GM21786 (cell line): ENCODE measurements at regions not wholly inside any gene's neighbourhood (a gene's known extent, or its start where the extent isn't known, plus 50 kb on each side); places are given as distances from the start of the nearest gene placed in this dataset.
"Not testable (repeated sequence)": the region's sequence is repeated elsewhere in the genome, so short reads cannot be mapped to it uniquely, and the experiment has no call there.

Experiments used
- ATAC-seq: cut with Tn5 transposase; IDR thresholded peaks from one replicate; pipeline ENCODE4 v1.9.1; 2021; ENCODE audit not compliant: unreplicated experiment

DNA sequence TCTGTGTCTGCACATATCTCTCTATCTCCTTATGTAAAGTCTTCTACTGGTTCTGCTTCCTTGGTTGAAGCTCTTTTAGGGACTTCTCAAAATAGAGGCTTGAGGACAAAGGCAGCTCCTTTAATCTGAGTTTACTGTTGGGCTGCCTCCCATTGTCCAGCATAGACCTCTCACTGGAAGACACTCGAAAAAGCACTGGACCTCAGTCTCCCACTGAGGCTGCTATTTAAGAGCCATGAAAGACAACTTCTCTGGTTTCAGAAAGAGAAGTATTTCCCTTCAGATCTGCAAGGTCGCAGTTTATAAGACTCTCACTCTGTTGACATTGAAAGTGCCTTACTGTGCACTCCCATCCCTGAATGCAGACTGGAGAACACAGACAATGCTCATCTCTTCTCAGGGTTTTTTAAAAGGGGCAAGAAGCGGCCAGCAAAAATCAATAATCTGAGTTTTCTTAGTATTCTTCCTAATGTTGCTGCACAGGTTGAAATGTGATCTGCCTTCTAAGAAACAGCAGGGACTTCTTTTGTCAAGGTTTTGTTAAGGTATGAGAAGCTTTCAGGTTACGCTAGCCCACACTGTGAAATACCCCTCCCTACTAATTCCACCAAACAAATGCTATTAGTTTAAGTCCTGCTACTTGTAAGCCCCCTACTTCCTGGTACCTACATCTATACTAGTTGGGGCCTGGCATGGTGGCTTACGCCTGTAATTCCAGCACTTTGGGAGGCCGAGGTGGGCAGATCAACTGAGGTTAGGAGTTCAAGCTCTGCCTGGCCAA is 450.0 kb upstream of the SLC10A2 start:
- ATAC-seq: no peak

DNA sequence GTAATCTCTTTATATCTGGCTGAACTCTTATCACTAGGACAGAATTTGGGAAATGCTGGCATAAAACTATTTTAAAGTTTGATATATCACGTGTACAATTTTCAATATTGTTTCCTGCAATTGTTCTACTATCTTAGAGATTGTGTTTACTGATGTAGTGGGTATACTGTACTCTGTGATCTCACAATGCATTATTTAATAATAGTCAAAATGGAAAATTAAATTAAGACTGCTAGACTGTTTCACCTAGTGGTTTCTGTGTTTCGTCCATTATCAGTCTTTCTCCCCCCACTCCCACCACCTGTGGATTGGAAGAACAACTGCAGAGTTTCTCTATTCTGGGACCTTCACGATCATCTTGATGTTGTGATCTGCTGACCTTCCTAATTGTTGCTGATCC is 449.2 kb upstream of the SLC10A2 start:
- no peak for ATAC-seq

DNA sequence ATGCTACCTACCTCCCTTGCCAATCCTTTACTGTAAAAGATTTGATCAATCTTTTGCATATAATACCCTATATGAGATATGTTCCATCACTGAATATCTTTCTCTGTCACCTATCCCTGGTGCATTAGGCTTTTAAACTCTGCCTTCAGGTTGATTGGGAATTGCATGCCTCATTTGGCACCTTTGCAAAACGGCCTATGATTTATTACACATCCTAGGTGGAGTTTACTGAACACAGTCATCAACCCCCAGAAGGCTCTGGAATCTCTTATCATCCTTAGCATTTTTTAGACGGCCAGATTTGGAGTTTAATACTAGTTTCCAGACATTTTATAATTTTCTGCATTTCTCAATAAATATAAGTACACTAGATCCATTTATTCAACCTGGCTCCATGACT is 448.4 kb upstream of the SLC10A2 start:
- ATAC-seq: no peak

DNA sequence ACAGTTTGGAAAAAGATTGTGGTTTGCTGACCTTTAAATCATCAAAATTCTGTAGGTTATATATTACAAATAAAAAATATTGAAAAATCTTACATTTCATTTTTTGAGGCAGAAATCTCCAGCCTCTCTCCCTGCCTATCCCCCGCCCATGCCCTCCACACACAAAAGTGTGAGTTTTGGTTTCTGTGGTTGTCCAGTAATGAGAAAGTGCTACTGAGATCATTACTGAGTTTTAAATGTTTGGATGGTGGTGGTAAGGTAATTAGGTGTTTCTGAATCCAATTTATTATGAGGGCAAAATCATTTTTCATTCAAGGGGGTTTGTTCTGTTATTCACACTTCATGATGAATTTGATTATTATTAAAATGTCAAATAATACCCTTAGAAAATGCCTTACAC is 448.0 kb upstream of the SLC10A2 start:
- ATAC-seq: no peak

DNA sequence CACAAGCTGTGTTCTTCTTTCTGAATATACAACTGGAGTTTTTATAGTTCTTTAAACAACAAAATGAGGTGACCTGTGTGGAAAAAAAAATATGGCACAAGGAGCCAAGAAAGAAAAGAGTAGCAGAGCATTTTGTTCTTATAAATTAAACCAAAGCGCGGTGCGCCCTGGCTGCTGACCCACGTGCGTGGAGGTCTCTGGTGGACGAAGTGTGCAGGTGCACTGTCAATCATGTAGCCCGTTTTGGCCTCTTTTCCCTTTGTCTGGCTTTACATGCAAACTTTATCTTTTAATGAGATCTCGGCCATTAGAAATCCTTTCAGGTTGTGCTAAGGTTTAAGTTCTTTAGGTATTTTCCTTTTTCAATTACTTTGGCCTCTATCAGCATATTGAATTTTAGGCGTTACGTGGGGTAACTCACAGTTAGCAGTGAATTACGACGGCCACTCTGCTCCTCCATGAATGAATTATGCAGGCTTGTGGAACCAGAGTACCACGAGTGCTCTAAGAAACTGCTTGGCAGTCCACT is 443.9 kb upstream of the SLC10A2 start:
- no peak for ATAC-seq

DNA sequence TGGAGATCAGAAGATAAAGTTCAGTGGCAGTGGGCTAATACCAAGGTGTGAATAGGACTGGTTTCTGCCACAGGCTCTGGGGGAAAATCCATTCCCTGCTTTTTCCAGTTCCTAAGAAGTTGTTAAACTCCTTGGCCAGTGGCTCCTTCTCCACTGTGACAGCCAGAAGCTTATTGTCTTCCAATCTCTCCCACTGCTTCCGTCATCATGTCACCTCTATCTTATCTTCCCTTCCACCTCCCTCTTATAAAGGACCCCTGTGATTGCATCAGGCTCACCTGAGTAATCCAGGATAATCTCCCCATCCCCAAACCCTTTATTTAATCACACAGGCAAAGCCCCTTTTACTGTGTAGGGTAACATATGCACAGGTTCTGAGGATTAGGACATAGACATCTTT is 431.2 kb upstream of the SLC10A2 start:
- ATAC-seq: no peak

DNA sequence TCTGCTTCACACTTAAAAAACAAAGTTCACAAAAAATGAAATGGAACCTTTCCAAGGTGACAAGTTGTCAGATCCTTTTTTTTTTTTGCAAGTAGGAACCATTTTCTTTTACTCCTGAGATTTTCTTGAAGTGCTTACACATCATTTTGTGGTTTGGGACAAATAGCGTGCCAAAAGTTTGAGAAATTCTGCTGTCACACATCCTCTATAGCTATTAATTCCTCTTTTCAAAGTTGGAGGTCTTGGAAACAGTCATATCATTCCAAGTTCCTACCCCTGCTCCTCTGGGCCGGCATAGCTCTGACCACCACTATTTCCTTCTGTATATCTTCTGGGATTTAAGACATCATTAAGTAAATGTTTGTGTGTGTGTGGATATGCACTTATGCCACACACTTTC is 421.6 kb upstream of the SLC10A2 start:
- no peak for ATAC-seq

DNA sequence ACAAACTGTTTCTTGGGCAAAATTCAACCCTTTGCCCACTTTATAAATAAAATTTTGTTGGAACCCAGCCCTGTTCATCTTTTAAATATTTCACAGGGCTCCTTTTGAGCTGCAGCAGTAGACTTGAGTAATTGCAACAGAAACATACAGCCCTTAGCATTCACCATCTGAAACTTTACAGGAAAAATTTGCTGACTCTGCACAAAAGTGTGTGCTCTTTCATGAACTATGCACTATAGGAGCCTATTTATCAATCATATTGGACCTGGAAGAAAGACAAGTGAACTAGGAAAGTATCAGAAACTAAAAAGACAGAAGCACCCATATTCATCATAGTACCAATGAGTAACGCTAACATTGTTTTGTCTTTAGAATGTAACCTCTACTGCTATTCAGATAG is 406.9 kb upstream of the SLC10A2 start:
- ATAC-seq: no peak

DNA sequence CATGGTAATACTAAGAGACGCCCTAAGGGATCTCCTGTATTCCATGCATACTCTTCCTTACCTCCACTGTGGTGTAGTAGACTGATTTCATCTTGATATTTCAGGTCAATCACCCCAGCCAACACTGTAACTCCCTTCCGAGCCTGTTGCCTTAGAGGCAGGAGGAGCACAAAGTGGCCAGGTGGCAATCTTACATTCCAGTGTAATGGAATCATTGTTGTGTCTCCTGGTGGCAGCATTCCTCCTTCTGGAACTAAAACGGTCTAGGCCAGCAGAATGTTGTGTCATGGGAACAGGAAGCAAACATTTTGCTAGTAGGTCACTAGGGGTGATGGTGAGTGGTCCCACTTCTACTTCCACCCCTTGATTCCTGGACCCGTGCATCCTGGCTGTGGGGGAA is 405.7 kb upstream of the SLC10A2 start:
- ATAC-seq: no peak

DNA sequence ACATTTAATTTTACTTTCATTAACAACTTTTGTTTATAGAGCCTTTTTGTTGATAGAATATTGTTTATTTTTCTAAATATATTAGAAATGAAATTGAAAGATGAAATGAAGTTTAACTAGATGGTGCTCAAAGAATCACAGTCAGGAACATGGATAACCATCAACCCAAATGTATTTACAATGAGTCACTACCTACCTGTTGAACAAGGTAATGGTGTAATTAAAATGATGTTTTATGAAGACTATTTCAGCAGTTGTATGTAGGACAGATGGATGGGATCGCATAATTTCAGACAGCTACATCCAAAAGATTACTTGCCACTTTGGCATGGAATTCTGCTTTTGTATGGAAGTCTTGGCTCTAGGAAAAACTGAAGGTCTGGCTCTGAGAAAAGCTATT is 403.6 kb upstream of the SLC10A2 start:
- ATAC-seq: no peak

DNA sequence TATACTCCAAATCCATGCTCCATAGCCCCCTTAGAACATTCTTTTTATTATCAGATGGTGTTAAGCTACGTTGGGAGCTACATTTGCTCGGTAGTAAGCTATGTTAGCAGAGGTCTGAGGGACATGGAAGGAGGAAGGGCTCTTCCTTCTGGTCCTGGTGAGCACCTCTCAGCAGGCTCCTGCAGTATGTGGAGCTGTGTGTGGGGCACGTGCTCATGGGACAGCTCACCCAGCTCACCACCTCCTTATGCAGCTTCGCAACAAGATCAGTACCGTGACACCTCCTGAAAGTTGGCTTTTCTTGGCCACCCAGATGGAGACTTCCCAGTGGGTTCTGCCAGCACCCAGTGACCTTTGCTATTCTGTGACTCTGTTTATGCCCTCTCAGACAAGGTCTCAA is 400.5 kb upstream of the SLC10A2 start:
- ATAC-seq: no peak

DNA sequence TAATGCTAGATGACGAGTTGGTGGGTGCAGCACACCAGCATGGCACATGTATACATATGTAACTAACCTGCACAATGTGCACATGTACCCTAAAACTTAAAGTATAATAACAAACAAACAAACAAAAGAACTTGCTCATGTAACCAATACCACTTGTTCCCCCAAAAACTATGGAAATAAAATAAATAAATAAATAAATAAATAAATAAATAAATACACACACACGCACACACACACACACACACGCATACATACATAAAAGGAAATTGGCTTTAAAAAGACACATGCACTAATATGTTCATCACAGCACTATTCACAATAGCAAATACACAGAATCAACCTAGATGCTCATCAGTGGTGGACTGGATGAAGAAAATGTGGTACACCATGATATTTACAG is 394.0 kb upstream of the SLC10A2 start:
- not testable (repeated sequence) for ATAC-seq

DNA sequence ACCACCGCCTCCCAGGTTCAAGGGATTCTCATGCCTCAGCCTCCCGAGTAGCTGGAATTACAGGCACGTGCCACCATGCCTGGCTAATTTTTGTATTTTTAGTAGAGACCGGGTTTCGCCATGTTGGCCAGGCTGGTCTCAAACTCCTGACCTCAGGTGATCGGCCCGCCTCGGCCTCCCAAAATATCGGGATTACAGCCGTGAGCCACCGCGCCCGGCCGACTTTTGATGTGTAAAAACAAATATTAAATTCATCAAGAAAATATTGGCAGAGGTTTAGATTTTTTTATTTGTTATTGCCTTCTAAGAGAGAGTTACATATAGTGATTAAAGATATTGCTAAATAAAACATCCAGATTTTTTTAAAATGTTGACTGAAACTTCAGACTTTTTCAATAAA is 390.8 kb upstream of the SLC10A2 start:
- not testable (repeated sequence) for ATAC-seq

DNA sequence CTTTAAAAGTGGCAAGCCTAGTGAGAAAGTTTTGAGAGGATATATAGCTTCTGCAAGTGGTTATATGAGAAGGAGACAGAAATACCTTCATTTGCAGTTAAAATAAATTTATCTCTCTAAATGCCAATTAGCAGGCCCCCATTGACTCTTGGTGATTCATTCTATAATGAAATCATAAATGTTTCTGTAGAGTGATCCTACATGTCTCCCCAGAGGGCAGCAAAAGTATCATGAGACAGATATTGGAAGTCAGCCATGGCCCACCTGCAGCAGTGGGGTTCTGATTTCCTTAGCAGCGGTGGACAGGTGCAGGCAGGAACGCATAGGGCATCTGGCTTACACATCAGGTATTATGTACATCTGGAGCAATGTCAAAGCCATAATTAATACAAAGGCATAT is 385.4 kb upstream of the SLC10A2 start:
- ATAC-seq: no peak

DNA sequence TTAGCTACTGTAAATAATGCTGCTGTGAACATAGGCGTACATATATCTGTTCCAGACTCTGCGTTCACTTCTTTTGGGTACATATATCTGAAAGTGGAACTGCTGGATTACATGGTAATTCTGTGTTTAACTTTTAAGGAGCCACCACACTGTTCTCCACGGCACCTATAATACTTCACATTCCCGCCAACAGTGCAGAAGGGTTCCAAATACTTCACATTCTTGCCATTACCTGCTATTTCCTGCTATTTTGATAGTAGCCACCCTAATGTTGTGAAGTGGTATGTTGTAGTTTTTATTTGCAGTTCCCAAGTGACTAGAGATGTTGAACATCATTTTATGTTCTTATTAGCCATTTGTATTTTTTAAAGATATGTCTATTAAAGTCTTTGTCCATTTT is 377.4 kb upstream of the SLC10A2 start:
- no peak for ATAC-seq

DNA sequence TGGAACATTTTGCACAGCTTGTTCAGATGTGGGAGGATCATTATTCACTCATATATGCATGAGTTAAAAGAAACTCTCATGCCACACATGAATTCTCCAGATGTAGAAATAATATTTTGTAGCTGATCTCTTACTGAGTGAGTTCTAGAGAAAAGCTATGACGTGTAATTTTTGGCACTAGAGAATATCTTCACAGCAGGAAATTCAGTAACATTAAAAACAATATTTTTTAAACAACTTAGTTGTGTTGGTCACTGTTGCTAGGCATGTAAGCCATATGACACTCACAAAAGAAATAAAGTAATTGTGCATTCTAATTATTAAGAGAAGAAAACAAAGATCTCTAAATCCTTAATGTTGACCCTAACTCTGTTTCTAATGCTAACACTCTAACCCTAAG is 371.4 kb upstream of the SLC10A2 start:
- no peak for ATAC-seq

DNA sequence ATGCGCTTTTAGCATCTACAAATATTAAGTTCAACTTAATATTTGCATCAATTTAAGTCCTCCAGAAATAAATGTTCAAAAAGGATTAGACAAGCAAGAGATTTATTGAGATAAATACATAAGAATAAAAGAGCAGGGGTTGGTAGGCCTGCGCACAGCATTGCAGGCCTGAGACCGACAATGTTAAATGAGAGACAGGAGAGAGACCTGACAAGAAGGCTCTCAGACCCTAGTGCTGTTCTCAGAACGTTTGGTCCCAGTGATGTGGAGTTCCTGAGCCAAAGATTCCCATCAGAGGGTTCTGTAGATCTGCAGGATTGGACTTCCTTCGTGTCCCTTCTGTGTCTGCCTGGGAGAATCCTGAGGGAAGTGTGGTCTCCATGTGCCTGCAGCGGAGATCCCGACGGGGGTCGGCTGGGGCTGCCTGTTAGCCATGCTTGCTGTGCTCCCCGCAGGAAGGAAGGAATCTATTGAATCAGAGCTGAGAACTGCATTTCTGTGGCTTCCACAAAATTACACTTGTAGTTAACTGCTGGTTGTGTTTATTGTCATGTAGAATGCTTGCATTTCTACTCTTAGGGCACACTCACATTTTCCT is 369.9 kb upstream of the SLC10A2 start:
- no peak for ATAC-seq

DNA sequence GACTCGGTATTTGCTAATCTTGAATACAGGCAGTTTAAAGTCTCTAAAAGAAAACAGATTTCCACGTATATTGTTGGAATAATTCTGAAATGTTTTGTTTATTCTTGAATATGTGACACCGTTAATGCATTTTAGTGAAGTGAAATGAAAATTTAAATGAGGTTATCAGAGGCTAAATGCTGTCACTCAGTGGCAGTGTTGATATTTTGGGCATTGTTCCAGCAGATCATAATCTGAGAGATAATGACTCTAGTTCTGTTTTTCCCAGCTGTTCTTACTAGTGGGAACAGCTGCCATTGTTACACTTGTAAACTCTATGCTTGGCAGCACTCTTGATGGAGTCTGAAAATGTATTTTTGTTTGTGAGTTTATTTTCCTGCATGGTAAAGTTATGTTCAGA is 365.6 kb upstream of the SLC10A2 start:
- ATAC-seq: no peak

DNA sequence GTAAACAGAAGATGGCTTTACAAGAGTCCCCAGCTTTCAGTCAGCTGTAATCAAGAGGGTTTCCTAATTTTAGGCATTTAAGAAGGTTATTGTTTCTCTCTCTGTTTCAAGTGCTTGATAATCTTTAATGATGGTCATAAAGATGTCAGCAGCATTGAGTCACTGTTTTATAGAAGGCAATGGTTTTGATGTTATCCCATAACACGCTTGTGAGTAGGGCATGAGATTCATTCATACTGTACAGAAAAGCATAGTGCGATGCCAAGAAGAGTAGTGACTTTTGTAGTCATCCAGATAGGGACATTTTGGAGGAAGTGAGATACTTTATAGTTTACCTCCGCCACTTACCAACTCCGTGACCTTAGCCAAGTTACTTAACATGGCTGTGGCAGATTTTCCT is 364.2 kb upstream of the SLC10A2 start:
- no peak for ATAC-seq

DNA sequence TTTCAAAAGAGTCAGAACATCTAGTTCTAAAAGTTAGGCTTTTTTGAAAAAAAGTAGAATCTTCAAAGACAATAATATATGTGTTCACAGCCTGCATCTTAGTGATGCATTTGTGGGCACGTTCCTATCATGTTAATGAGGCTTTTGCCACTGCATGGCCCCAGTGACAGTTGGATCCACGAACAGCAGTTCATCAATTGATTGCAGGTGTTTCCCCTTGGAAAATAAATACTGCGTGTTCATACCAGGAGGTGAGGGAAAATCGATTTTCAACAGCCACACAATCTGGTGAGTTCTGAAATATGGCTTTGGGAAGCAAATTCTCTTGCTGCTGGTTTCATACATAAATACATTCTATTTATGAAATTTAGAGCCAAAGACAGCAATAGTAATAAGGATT is 343.8 kb upstream of the SLC10A2 start:
- ATAC-seq: no peak

DNA sequence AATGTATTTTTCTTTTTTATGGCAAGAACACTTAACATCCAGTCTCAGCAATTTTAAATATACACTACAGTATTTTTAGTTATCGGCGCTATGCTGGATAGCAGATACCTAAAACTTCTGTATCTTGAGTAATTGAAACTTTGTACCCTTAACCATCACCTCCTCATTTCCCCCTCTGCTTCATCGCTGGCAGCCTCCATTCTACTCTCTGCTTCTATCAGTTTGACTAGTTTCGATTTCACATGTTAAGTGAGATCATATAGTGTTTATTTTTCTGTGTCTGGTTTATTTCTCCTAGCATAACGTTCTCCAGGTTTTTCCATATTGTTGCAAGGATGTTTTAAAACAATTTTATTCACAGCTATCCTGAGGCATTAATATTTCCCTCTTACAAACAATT is 340.8 kb upstream of the SLC10A2 start:
- no peak for ATAC-seq

DNA sequence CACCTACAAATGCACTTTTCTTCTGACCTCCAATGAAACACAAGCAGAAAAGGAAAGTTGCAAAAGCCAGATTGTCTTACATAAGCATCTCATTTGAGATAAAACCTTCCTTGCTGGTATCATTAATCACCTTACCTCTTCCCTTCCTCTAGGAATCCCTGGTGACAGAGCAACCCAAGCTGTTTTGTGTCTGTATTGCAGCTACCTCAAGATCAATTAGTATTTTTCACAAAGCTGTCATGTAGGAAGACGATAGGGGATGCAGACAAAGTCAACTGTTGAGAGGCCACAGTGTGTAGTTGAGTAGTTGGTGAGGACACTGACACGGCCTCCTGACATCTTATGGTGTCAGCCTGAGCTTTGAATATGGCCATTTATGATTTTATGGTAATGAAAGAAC is 339.1 kb upstream of the SLC10A2 start:
- ATAC-seq: no peak

DNA sequence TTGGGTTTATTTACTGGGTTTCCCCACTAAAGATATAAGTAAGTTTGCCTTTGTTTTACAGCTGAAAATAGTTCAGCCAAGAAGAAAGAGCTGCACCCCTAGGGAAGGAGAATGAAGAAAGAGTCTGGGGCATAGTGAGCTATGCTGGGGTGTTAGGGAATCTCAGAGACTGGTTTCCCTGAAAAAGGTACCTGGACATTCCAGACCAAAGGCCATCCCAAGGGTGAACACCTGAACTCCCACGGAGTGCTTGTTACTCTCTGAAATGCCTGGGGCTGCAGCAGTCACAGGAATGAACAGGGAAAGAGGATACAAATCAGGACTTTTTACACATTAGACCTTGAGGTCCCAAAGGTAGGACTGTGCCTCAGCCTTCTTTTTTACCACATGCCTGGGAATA is 337.6 kb upstream of the SLC10A2 start:
- no peak for ATAC-seq
